ENCODE measurements at regions not wholly inside any gene's neighbourhood (a gene's known extent, or its start where the extent isn't known, plus 50 kb on each side); places are given as distances from the start of the nearest gene placed in this dataset.

- ATAC-seq = no peak
- Histone ChIP-seq H3K9me2 (replicated peaks; ENCODE audit: low read length) (no peaks in the 10 kb centered on the region), H3F3A (ENCODE audit: low read length, unreplicated experiment) (no peaks in the 10 kb centered on the region), H3K27ac (ENCODE audit: low read length) (no peak overlapping the region), H3K9ac (ENCODE audit: low read length) (no peak overlapping the region), H4K20me1 (ENCODE audit: low read length) (no peaks in the 10 kb centered on the region), H2AFZ (ENCODE audit: low read length) (no peak overlapping the region), H3K4me3 (ENCODE audit: low read length) (no peak overlapping the region), H3K9me3 (ENCODE audit: low read length) (no peaks in the 10 kb centered on the region), H3K4me1 (ENCODE audit: insufficient read depth, low read length) (no peaks in the 10 kb centered on the region), H3K27me3 (ENCODE audit: low read length) (no peaks in the 10 kb centered on the region), H3K36me3 (ENCODE audit: low read depth, low read length) (no peaks in the 10 kb centered on the region), H3K4me2 (ENCODE audit: low read length) (no peak overlapping the region), H3K79me2 (ENCODE audit: low read length) (no peaks in the 10 kb centered on the region)
- no peak for TF ChIP-seq EZH2 (IDR thresholded peaks at IDR 0.05; ENCODE audit: low read length, unreplicated experiment)
- no peak for TF ChIP-seq CTCF (conservative IDR thresholded peaks at IDR 0.05; ENCODE audit: low read depth, low read length)
- no peak for TF ChIP-seq EZH2phosphoT487 (IDR thresholded peaks at IDR 0.05; ENCODE audit: borderline replicate concordance, low read length)
- intact Hi-C loops (cut with micrococcal nuclease) = no loop called here
- DNase-seq = peak; percentile 62
- no TSS peak for BruUV-seq (replicated peaks)
- POLR2A ChIA-PET (ENCODE audit: unreplicated experiment) = no interaction called here
- CTCF ChIA-PET = no interaction called here
Observed at GRCh38 chr9:88056876-88057275, 81.4 kb downstream of the SPATA31C2 start.

DNA sequence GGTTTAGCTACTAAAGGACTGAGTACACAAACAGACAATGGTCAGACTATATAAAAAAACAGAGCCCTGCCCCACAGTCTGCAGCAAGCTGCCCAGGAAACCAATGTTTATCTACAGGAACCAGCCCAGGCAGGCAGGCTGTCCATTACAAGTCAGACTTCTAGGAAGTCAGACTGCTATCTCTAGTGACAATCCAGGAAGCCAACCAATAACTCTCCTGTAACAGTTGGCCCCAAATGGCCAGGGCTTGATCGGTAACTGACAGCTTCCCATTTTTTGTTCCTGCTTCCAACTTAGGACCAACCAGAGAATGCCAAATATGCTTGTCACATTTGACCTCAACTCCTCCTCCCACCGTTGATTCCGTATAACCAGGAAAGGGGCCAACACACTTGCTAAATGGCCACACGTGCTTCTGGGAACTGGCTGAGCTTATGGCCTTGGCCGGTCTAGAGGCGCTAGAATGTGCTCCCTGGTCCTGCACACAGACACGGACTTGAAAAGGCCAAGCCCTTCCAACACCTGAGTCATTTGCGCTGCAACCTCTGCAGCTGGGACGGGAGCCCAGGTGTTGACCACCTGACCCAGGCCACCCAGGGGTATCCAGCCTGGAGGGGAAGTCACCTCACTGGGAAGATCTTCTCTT, 79.6 kb upstream of the CDK20 start:
- POLR2A ChIA-PET (ENCODE audit: unreplicated experiment) = no interaction called here

More for the DNA sequence above, 79.6 kb upstream of the CDK20 start:
- no peaks in the 10 kb centered on the region for H3F3A ChIP-seq (ENCODE audit: low read length, unreplicated experiment)
- H4K20me1 ChIP-seq (ENCODE audit: low read length) = no peaks in the 10 kb centered on the region
- no peak overlapping the region for H3K9ac ChIP-seq (ENCODE audit: low read length)
- H3K4me1 ChIP-seq (ENCODE audit: insufficient read depth, low read length) = no peaks in the 10 kb centered on the region
- H3K9me2 ChIP-seq (replicated peaks; ENCODE audit: low read length) = no peaks in the 10 kb centered on the region
- no peak for DNase-seq
- BruUV-seq (replicated peaks) = no TSS peak
- ATAC-seq = no peak; the same call in 1 of the 2 replicates
- no peaks in the 10 kb centered on the region for H3K9me3 ChIP-seq (ENCODE audit: low read length)
- H3K36me3 ChIP-seq (ENCODE audit: low read depth, low read length) = no peaks in the 10 kb centered on the region
- no peak overlapping the region for H3K4me3 ChIP-seq (ENCODE audit: low read length)
- CTCF ChIA-PET = no interaction called here
- H2AFZ ChIP-seq (ENCODE audit: low read length) = no peak overlapping the region
- H3K27me3 ChIP-seq (ENCODE audit: low read length) = no peaks in the 10 kb centered on the region
- no peaks in the 10 kb centered on the region for H3K79me2 ChIP-seq (ENCODE audit: low read length)
- no peak overlapping the region for H3K27ac ChIP-seq (ENCODE audit: low read length)
- TF ChIP-seq CTCF (conservative IDR thresholded peaks at IDR 0.05; ENCODE audit: low read depth, low read length) = no peak
- TF ChIP-seq EZH2 (IDR thresholded peaks at IDR 0.05; ENCODE audit: low read length, unreplicated experiment) = no peak
- TF ChIP-seq EZH2phosphoT487 (IDR thresholded peaks at IDR 0.05; ENCODE audit: borderline replicate concordance, low read length) = no peak
- intact Hi-C loops (cut with micrococcal nuclease) = no loop called here
- H3K4me2 ChIP-seq (ENCODE audit: low read length) = no peak overlapping the region

All from PC-3 (cell line).